ENCODE measurements at regions not wholly inside any gene's neighbourhood (a gene's known extent, or its start where the extent isn't known, plus 50 kb on each side); places are given as distances from the start of the nearest gene placed in this dataset.

GRCh38 chr6:25002326-25003091 is 66.7 kb upstream of the RIPOR2 start (continued):
- no peak for TF ChIP-seq RFX5 (IDR thresholded peaks at IDR 0.05; ENCODE audit: low read depth, low read length)

- WGBS (ENCODE audit: low lambda C conversion rate): 6% methylated on average over 2 of the region's 2 CpGs
- BruUV-seq (replicated peaks): no TSS peak
- FAIRE-seq: no peak
- POLR2A ChIA-PET: no interaction called here
- Histone ChIP-seq H2AFZ (ENCODE audit: low read length) (no peak overlapping the region), H3K9me3 (ENCODE audit: low read length) (no peaks in the 10 kb centered on the region), H3K79me2 (ENCODE audit: insufficient read depth, low read length) (no peaks in the 10 kb centered on the region), H3K27ac (ENCODE audit: extremely low read length, insufficient read depth, low read length) (no peak overlapping the region), H3K27me3 (ENCODE audit: control insufficient read depth in 1 of 2, insufficient read depth in 2 of 2, low read length in 2 of 2) (0 out of 5 replicates have a peak, but pooled peaks cover 0 to 9% of the 10 kb centered on the region in 2 experiments), H3K4me2 (ENCODE audit: low read depth, low read length) (no peak overlapping the region), H3K36me3 (replicated peaks in 1 of 2; ENCODE audit: control insufficient read depth in 1 of 2, insufficient read depth in 2 of 2, low read length in 2 of 2) (no peaks in the 10 kb centered on the region), H3K9ac (ENCODE audit: insufficient read depth, low read depth, low read length) (no peak overlapping the region), H4K20me1 (ENCODE audit: insufficient read depth, low read length) (no peaks in the 10 kb centered on the region), H3K4me1 (ENCODE audit: insufficient read depth, low read length) (no peaks in the 10 kb centered on the region), H3K4me3 (replicated peaks in 1 of 3; ENCODE audit: insufficient read depth in 1 of 3, low read depth in 2 of 3, low read length in 3 of 3) (no peak overlapping the region)
- in situ Hi-C loops (cut with HindIII; ENCODE audit: extremely low pct_ligation_motif_present, low pct_unique_long_range_greater_than_20kb): no loop called here
- no peak for TF ChIP-seq FOXJ3 (CRISPR knock-in tag; IDR thresholded peaks at IDR 0.05; ENCODE audit: borderline replicate concordance)
- no peak for TF ChIP-seq TCF7 (IDR thresholded peaks at IDR 0.05; ENCODE audit: low read depth)
- TF ChIP-seq ZNF772 (CRISPR knock-in tag; IDR thresholded peaks at IDR 0.05): no peak
- TF ChIP-seq DRAP1 (CRISPR knock-in tag; IDR thresholded peaks at IDR 0.05): no peak
- ATAC-seq: no peak
- DNase-seq (ENCODE audit: low spot score): no peak
- CTCF ChIA-PET (ENCODE audit: low intra/inter-chr PET ratio, low total read pairs): no interaction called here
- intact Hi-C loops (cut with micrococcal nuclease; ENCODE audit: unreplicated experiment): no loop called here
Observed at GRCh38 chr6:25004357-25004756, 68.6 kb upstream of the RIPOR2 start.

GRCh38 chr6:25005010-25005409 is 69.2 kb upstream of the RIPOR2 start:
- H3K36me3 ChIP-seq (replicated peaks in 1 of 2; ENCODE audit: control insufficient read depth in 1 of 2, insufficient read depth in 2 of 2, low read length in 2 of 2): no peaks in the 10 kb centered on the region
- DNase-seq (ENCODE audit: low spot score): no peak
- no peaks in the 10 kb centered on the region for H4K20me1 ChIP-seq (ENCODE audit: insufficient read depth, low read length)
- 0 out of 5 replicates have a peak, but pooled peaks cover 0 to 9% of the 10 kb centered on the region in 2 experiments for H3K27me3 ChIP-seq (ENCODE audit: control insufficient read depth in 1 of 2, insufficient read depth in 2 of 2, low read length in 2 of 2)
- WGBS (ENCODE audit: low lambda C conversion rate): 3% methylated on average over 4 of the region's 4 CpGs
- no peak for ATAC-seq
- CTCF ChIA-PET (ENCODE audit: low intra/inter-chr PET ratio, low total read pairs): no interaction called here
- H3K27ac ChIP-seq (ENCODE audit: extremely low read length, insufficient read depth, low read length): no peak overlapping the region
- H3K9ac ChIP-seq (ENCODE audit: insufficient read depth, low read depth, low read length): no peak overlapping the region
- H3K79me2 ChIP-seq (ENCODE audit: insufficient read depth, low read length): no peaks in the 10 kb centered on the region
- no peak overlapping the region for H3K4me2 ChIP-seq (ENCODE audit: low read depth, low read length)
- H2AFZ ChIP-seq (ENCODE audit: low read length): no peak overlapping the region
- no peaks in the 10 kb centered on the region for H3K4me1 ChIP-seq (ENCODE audit: insufficient read depth, low read length)
- BruUV-seq (replicated peaks): no TSS peak
- intact Hi-C loops (cut with micrococcal nuclease; ENCODE audit: unreplicated experiment): no loop called here
- H3K4me3 ChIP-seq (replicated peaks in 1 of 3; ENCODE audit: insufficient read depth in 1 of 3, low read depth in 2 of 3, low read length in 3 of 3): no peak overlapping the region
- POLR2A ChIA-PET: no interaction called here
- in situ Hi-C loops (cut with HindIII; ENCODE audit: extremely low pct_ligation_motif_present, low pct_unique_long_range_greater_than_20kb): no loop called here
- no peak for FAIRE-seq
- H3K9me3 ChIP-seq (ENCODE audit: low read length): no peaks in the 10 kb centered on the region
- TF ChIP-seq NFE2L2 (IDR thresholded peaks at IDR 0.05; ENCODE audit: low read length) (no peak), TP53 (CRISPR knock-in tag; conservative IDR thresholded peaks at IDR 0.05) (no peak), ETV5 (CRISPR knock-in tag; IDR thresholded peaks at IDR 0.05; ENCODE audit: borderline replicate concordance) (no peak), IKZF1 (IDR thresholded peaks at IDR 0.05) (no peak), ZSCAN29 (CRISPR knock-in tag; conservative IDR thresholded peaks at IDR 0.05) (no peak), BCLAF1 (IDR thresholded peaks at IDR 0.05) (no peak)
- TF ChIP-seq, protein P1, sequence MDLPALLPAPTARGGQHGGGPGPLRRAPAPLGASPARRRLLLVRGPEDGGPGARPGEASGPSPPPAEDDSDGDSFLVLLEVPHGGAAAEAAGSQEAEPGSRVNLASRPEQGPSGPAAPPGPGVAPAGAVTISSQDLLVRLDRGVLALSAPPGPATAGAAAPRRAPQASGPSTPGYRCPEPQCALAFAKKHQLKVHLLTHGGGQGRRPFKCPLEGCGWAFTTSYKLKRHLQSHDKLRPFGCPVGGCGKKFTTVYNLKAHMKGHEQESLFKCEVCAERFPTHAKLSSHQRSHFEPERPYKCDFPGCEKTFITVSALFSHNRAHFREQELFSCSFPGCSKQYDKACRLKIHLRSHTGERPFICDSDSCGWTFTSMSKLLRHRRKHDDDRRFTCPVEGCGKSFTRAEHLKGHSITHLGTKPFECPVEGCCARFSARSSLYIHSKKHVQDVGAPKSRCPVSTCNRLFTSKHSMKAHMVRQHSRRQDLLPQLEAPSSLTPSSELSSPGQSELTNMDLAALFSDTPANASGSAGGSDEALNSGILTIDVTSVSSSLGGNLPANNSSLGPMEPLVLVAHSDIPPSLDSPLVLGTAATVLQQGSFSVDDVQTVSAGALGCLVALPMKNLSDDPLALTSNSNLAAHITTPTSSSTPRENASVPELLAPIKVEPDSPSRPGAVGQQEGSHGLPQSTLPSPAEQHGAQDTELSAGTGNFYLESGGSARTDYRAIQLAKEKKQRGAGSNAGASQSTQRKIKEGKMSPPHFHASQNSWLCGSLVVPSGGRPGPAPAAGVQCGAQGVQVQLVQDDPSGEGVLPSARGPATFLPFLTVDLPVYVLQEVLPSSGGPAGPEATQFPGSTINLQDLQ (CRISPR knock-in tag; IDR thresholded peaks at IDR 0.05): no peak
